Muscle of leg (tissue), 3 donors: ENCODE measurements at regions not wholly inside any gene's neighbourhood (a gene's known extent, or its start where the extent isn't known, plus 50 kb on each side); places are given as distances from the start of the nearest gene placed in this dataset.

Experiments used
- DNase-seq: peaks from one replicate; pipeline ENCODE4 v3.0.0; 2013
- H3K27ac ChIP-seq: one replicate; pipeline ENCODE4 v1.5.1; 2013; ENCODE audit warnings: mild to moderate bottlenecking, low read length, control low read depth
- H3K27me3 ChIP-seq: one replicate; pipeline ENCODE4 v1.6.1; 2013; ENCODE audit warnings: low read length; ENCODE audit not compliant: control insufficient read depth, insufficient read depth
- H3K36me3 ChIP-seq: one replicate; pipeline ENCODE4 v1.6.1; 2013; ENCODE audit warnings: low read length; ENCODE audit not compliant: control insufficient read depth, insufficient read depth
- H3K4me1 ChIP-seq: one replicate; pipeline ENCODE4 v1.6.1; 2013; ENCODE audit warnings: low read length; ENCODE audit not compliant: control insufficient read depth, insufficient read depth
- H3K4me3 ChIP-seq: one replicate; pipeline ENCODE4 v1.5.1; 2013; ENCODE audit warnings: low read length, control low read depth
- H3K9me3 ChIP-seq: replicated peaks from 2 replicates; pipeline ENCODE4 v1.6.1; 2013; ENCODE audit warnings: low read depth, low read length; ENCODE audit not compliant: control insufficient read depth
- WGBS: methylation state at CpG from one replicate; pipeline ENCODE4 v1.1.5; 2013; ENCODE audit warnings: missing lambda C conversion rate; ENCODE audit not compliant: insufficient coverage; 5-methylcytosine and 5-hydroxymethylcytosine counted together

DNA sequence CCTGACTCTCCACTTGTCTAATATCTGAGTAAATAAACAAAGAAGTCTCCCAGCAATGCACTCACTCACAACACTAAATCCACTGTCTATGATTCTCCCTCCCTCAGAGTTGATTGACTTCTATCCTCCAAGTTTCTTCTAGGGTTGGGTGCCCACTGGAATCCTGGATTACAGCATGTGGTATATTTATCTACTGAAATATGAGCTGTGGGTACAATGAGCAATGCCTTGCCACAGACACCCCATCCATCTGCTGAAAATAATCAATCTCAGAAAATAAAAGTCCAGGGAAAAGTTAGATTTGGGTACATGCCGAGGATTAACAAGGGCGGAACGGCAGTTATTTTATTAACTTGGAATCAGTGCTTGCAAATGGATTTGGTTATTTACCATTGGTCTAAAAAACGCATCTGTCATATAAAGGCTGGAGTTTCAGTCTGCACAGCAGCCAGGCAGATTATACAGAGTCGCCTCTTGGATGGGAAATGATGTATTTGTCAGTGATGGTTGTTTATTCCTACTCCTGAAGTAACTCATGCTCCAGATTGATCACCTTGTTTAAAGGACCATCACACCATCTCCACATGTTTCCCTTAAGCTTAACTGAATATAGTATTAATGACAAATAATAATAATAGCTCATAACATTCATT, 193.9 kb upstream of the SOX9 start:
- Histone ChIP-seq H3K4me1 (no peaks in the 10 kb centered on the region), H3K9me3 (no peaks in the 10 kb centered on the region), H3K36me3 (no peaks in the 10 kb centered on the region), H3K4me3 (no peak overlapping the region), H3K27me3 (no peaks in the 10 kb centered on the region), H3K27ac (no peak overlapping the region)
- peak; percentile 20 for DNase-seq
- WGBS, result 64% methylated on average over 3 of the region's 5 CpGs

GRCh38 chr17:71933306-71933705, 187.5 kb upstream of the SOX9 start:
- 100% methylated on average over 1 of the region's 3 CpGs for WGBS

GRCh38 chr17:71934520-71934919, 186.3 kb upstream of the SOX9 start:
- DNase-seq, result no peak
- H3K27ac ChIP-seq, result no peak overlapping the region
- H3K36me3 ChIP-seq, result no peaks in the 10 kb centered on the region
- H3K4me1 ChIP-seq, result no peaks in the 10 kb centered on the region
- H3K4me3 ChIP-seq, result no peak overlapping the region
- H3K27me3 ChIP-seq, result no peaks in the 10 kb centered on the region
- H3K9me3 ChIP-seq, result no peaks in the 10 kb centered on the region
- WGBS, result 80% methylated on average over 1 of the region's 2 CpGs

More at GRCh38 chr17:71933306-71933705, 187.5 kb upstream of the SOX9 start:
- no peaks in the 10 kb centered on the region for H3K9me3 ChIP-seq
- H3K4me1 ChIP-seq, result no peaks in the 10 kb centered on the region
- H3K27ac ChIP-seq, result no peak overlapping the region
- H3K27me3 ChIP-seq, result no peaks in the 10 kb centered on the region
- no peak for DNase-seq
- no peaks in the 10 kb centered on the region for H3K36me3 ChIP-seq
- no peak overlapping the region for H3K4me3 ChIP-seq

- no peak for DNase-seq
- WGBS, result 40% methylated on average over 1 of the region's 2 CpGs
These were observed 185.5 kb upstream of the SOX9 start for GRCh38 chr17:71935341-71935740.

GRCh38 chr17:71936977-71937376, 183.8 kb upstream of the SOX9 start:
- no peak for DNase-seq
- Histone ChIP-seq H3K27me3 (no peaks in the 10 kb centered on the region), H3K4me1 (no peaks in the 10 kb centered on the region), H3K36me3 (no peaks in the 10 kb centered on the region), H3K9me3 (no peaks in the 10 kb centered on the region), H3K27ac (no peak overlapping the region), H3K4me3 (no peak overlapping the region)
- WGBS, result 73% methylated on average over 1 of the region's 2 CpGs

More at GRCh38 chr17:71935341-71935740, 185.5 kb upstream of the SOX9 start:
- no peaks in the 10 kb centered on the region for H3K4me1 ChIP-seq
- H3K4me3 ChIP-seq, result no peak overlapping the region
- H3K27ac ChIP-seq, result no peak overlapping the region
- H3K27me3 ChIP-seq, result no peaks in the 10 kb centered on the region
- no peaks in the 10 kb centered on the region for H3K9me3 ChIP-seq
- H3K36me3 ChIP-seq, result no peaks in the 10 kb centered on the region

- Histone ChIP-seq H3K4me1 (no peaks in the 10 kb centered on the region), H3K27me3 (no peaks in the 10 kb centered on the region), H3K9me3 (no peaks in the 10 kb centered on the region), H3K4me3 (no peak overlapping the region), H3K27ac (no peak overlapping the region), H3K36me3 (no peaks in the 10 kb centered on the region)
- no peak for DNase-seq
- WGBS, result no CpG with 5 or more reads among the region's 2 CpGs
These were observed 182.9 kb upstream of the SOX9 start for GRCh38 chr17:71937914-71938313.

GRCh38 chr17:71938340-71939010, 182.3 kb upstream of the SOX9 start:
- DNase-seq, result no peak
- Histone ChIP-seq H3K36me3 (no peaks in the 10 kb centered on the region), H3K4me1 (no peaks in the 10 kb centered on the region), H3K4me3 (no peak overlapping the region), H3K9me3 (no peaks in the 10 kb centered on the region), H3K27me3 (no peaks in the 10 kb centered on the region), H3K27ac (no peak overlapping the region)
- WGBS, result 48% methylated on average over 2 of the region's 9 CpGs

DNA sequence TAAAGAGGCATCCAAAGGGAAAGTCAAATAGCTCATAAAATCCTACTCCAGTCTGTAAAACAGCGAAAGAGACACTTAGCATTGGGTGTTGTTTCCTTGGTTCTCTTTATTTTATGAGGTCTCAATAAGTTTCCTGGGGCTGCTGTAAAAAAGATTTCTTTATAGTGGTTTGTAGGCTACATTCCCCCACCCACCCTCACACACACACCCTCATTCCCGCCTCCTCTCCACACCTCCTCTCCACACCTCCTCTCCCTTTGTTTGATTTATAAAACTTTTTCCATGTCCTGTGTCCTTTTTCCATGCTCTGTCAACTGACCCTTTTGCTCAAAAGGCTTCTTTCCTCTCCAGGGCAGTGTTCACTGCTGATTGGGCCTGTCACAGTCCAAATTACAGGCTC, 178.9 kb upstream of the SOX9 start:
- no peaks in the 10 kb centered on the region for H3K27me3 ChIP-seq
- no peak overlapping the region for H3K27ac ChIP-seq
- no peak overlapping the region for H3K4me3 ChIP-seq
- WGBS, result 64% methylated on average over 1 of the region's 2 CpGs
- no peaks in the 10 kb centered on the region for H3K36me3 ChIP-seq
- no peak for DNase-seq
- H3K4me1 ChIP-seq, result no peaks in the 10 kb centered on the region
- H3K9me3 ChIP-seq, result no peaks in the 10 kb centered on the region

DNA sequence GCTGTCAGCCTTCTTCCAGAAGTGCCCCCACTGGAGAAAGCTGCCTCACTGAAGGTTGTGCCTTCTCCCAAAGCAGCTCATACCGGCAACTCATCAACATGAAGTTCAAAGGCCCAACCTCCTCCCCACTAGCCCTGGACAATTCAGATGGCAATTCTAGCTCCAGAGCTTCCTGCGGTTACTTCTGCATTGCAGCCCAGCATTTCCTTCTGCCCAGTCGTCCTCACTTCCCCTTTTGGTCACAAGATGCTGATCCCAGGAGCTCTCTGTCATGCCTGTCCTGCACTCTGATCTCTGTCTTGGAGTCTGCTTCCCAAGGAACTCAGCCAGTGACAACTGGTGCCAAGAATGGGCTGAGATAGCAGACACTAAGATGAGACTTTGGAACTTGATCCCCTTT, 178.2 kb upstream of the SOX9 start:
- no peaks in the 10 kb centered on the region for H3K9me3 ChIP-seq
- H3K4me1 ChIP-seq, result no peaks in the 10 kb centered on the region
- DNase-seq, result peak; percentile 60
- WGBS, result 18% methylated on average over 3 of the region's 3 CpGs
- H3K27me3 ChIP-seq, result no peaks in the 10 kb centered on the region
- H3K4me3 ChIP-seq, result no peak overlapping the region
- H3K36me3 ChIP-seq, result no peaks in the 10 kb centered on the region
- H3K27ac ChIP-seq, result no peak overlapping the region

GRCh38 chr17:71948703-71949422, 172.0 kb upstream of the SOX9 start:
- no peaks in the 10 kb centered on the region for H3K27me3 ChIP-seq
- H3K4me3 ChIP-seq, result no peak overlapping the region
- WGBS, result 79% methylated on average over 3 of the region's 4 CpGs
- no peaks in the 10 kb centered on the region for H3K36me3 ChIP-seq
- DNase-seq, result no peak
- no peaks in the 10 kb centered on the region for H3K9me3 ChIP-seq
- H3K27ac ChIP-seq, result no peak overlapping the region
- no peaks in the 10 kb centered on the region for H3K4me1 ChIP-seq
